HEK293 (cell line): ENCODE measurements at regions not wholly inside any gene's neighbourhood (a gene's known extent, or its start where the extent isn't known, plus 50 kb on each side); places are given as distances from the start of the nearest gene placed in this dataset.

ENCODE experiments used
- CTCF ChIA-PET: fragments of 350-600 bp; formaldehyde crosslinking; extraction: SDS; loops from one replicate; lab custom pipeline; 2021; ENCODE audit warnings: antibody characterized with exemption; lab: Yijun Ruan, JAX
- POLR2A ChIA-PET: fragments of 300-600 bp; formaldehyde crosslinking; extraction: SDS; loops from one replicate; lab custom pipeline; 2020; ENCODE audit warnings: antibody characterized with exemption, inconsistent platforms; lab: Yijun Ruan, JAX
- H3K27ac ChIP-seq: fragments of 200-500 bp; sonication (Bioruptor generic); 2 replicates; pipeline ENCODE4 v1.5.1; 2014; ENCODE audit warnings: low read depth, low read length, control low read depth, inconsistent platforms; ENCODE audit errors: extremely low read depth
- H3K36me3 ChIP-seq, 2 experiments: fragments of 200-500 bp in 1 of 2; sonication (Bioruptor generic) in 1 of 2; 1 replicate in 1 of 2; 2 replicates in 1 of 2; pipeline ENCODE4 v1.5.1; 2014 to 2017; ENCODE audit warnings: inconsistent platforms in 2 of 2, low read length in 2 of 2; ENCODE audit not compliant: control insufficient read depth in 2 of 2, insufficient read depth in 1 of 2
- H3K4me1 ChIP-seq: fragments of 200-500 bp; sonication (Bioruptor generic); 2 replicates; pipeline ENCODE4 v1.5.1; 2014; ENCODE audit warnings: mild to moderate bottlenecking, low read length, inconsistent platforms; ENCODE audit not compliant: control insufficient read depth, insufficient read depth
- H3K4me3 ChIP-seq: 2 replicates; pipeline ENCODE4 v1.5.1; 2011; ENCODE audit warnings: low read depth, mild to moderate bottlenecking, control low read depth, low read length, moderate library complexity
- H3K9me3 ChIP-seq: fragments of 200-500 bp; sonication (Bioruptor generic); 2 replicates; pipeline ENCODE4 v1.5.1; 2014; ENCODE audit warnings: low read depth, low read length, inconsistent platforms; ENCODE audit not compliant: control insufficient read depth, insufficient read depth
- IKZF3 ChIP-seq: fragments of 450-650 bp; IDR thresholded peaks from 2 replicates; pipeline ENCODE4 v1.5.0; 2018; ENCODE audit warnings: missing biosample characterization, mild to moderate bottlenecking, missing genetic modification characterization, moderate library complexity
- KLF1 ChIP-seq: fragments of 450-650 bp; formaldehyde crosslinking; IDR thresholded peaks from 2 replicates; pipeline ENCODE4 v1.5.1; 2016; ENCODE audit warnings: missing biosample characterization, missing genetic modification characterization
- MZF1 ChIP-seq: fragments of 450-650 bp; formaldehyde crosslinking; IDR thresholded peaks from 2 replicates; pipeline ENCODE4 v1.5.1; 2017; ENCODE audit warnings: missing biosample characterization, missing genetic modification characterization, borderline replicate concordance
- OVOL3 ChIP-seq: fragments of 450-650 bp; formaldehyde crosslinking; IDR thresholded peaks from 2 replicates; pipeline ENCODE4 v1.5.1; 2016; ENCODE audit warnings: missing biosample characterization, missing genetic modification characterization
- REPIN1 ChIP-seq: fragments of 450-650 bp; formaldehyde crosslinking; IDR thresholded peaks from 2 replicates; pipeline ENCODE4 v1.5.1; 2017; ENCODE audit warnings: missing biosample characterization, missing genetic modification characterization, low read depth
- ZBTB21 ChIP-seq: fragments of 450-650 bp; formaldehyde crosslinking; IDR thresholded peaks from 2 replicates; pipeline ENCODE4 v1.5.1; 2017; ENCODE audit warnings: missing biosample characterization, missing genetic modification characterization
- ZFHX2 ChIP-seq: fragments of 450-650 bp; formaldehyde crosslinking; conservative IDR thresholded peaks from 2 replicates; pipeline ENCODE4 v1.5.1; 2016; ENCODE audit warnings: missing biosample characterization, missing genetic modification characterization
- ZNF184 ChIP-seq: fragments of 450-650 bp; IDR thresholded peaks from 2 replicates; pipeline ENCODE4 v1.5.1; 2018; ENCODE audit warnings: missing biosample characterization, mild to moderate bottlenecking, missing genetic modification characterization
- ZNF530 ChIP-seq: fragments of 450-650 bp; formaldehyde crosslinking; IDR thresholded peaks from 2 replicates; pipeline ENCODE4 v1.5.1; 2016; ENCODE audit warnings: low read depth, missing biosample characterization, missing genetic modification characterization
- ZNF544 ChIP-seq: fragments of 450-650 bp; formaldehyde crosslinking; IDR thresholded peaks from 2 replicates; pipeline ENCODE4 v1.5.0; 2017; ENCODE audit warnings: missing biosample characterization, missing genetic modification characterization
- ZNF549 ChIP-seq: fragments of 450-650 bp; IDR thresholded peaks from 2 replicates; pipeline ENCODE4 v1.5.1; 2018; ENCODE audit warnings: missing biosample characterization, missing genetic modification characterization, mild to moderate bottlenecking, inconsistent platforms, moderate library complexity
- ZNF560 ChIP-seq: fragments of 450-650 bp; formaldehyde crosslinking; IDR thresholded peaks from 2 replicates; pipeline ENCODE4 v1.5.1; 2017; ENCODE audit warnings: missing biosample characterization, missing genetic modification characterization, borderline replicate concordance
- ZNF561 ChIP-seq: fragments of 450-650 bp; IDR thresholded peaks from 2 replicates; pipeline ENCODE4 v1.5.1; 2018; ENCODE audit warnings: missing biosample characterization, missing genetic modification characterization, borderline replicate concordance
- ZNF677 ChIP-seq: fragments of 450-650 bp; IDR thresholded peaks from 2 replicates; pipeline ENCODE4 v1.5.0; 2018; ENCODE audit warnings: missing biosample characterization, mild to moderate bottlenecking, missing genetic modification characterization, moderate library complexity
- ZNF707 ChIP-seq: fragments of 450-650 bp; formaldehyde crosslinking; IDR thresholded peaks from 2 replicates; pipeline ENCODE4 v1.5.1; 2016; ENCODE audit warnings: missing biosample characterization, missing genetic modification characterization
- ZNF776 ChIP-seq: fragments of 450-650 bp; formaldehyde crosslinking; IDR thresholded peaks from 2 replicates; pipeline ENCODE4 v1.5.0; 2017; ENCODE audit warnings: missing biosample characterization, missing genetic modification characterization, borderline replicate concordance
- ZNF792 ChIP-seq: fragments of 450-650 bp; formaldehyde crosslinking; IDR thresholded peaks from 2 replicates; pipeline ENCODE4 v1.5.1; 2016; ENCODE audit warnings: missing biosample characterization, missing genetic modification characterization
- ZNF830 ChIP-seq: fragments of 450-650 bp; IDR thresholded peaks from 2 replicates; pipeline ENCODE4 v1.5.0; 2018; ENCODE audit warnings: missing biosample characterization, missing genetic modification characterization, low read depth, mild to moderate bottlenecking, moderate library complexity
- TF ChIP-seq, protein P1 (sequence below): fragments of 450-650 bp; formaldehyde crosslinking; IDR thresholded peaks from 2 replicates; pipeline ENCODE4 v1.5.1; 2016; ENCODE audit warnings: missing biosample characterization, missing genetic modification characterization
- TF ChIP-seq, protein P2 (sequence below): fragments of 450-650 bp; formaldehyde crosslinking; IDR thresholded peaks from 2 replicates; pipeline ENCODE4 v1.5.1; 2016; ENCODE audit warnings: missing biosample characterization, missing genetic modification characterization, borderline replicate concordance
- TF ChIP-seq, protein P3 (sequence below): fragments of 450-650 bp; formaldehyde crosslinking; IDR thresholded peaks from 2 replicates; pipeline ENCODE4 v1.5.1; 2017; ENCODE audit warnings: missing biosample characterization, missing genetic modification characterization
- TF ChIP-seq, protein P4 (sequence below): fragments of 450-650 bp; formaldehyde crosslinking; IDR thresholded peaks from 2 replicates; pipeline ENCODE4 v1.5.1; 2016; ENCODE audit warnings: missing biosample characterization, missing genetic modification characterization
- TF ChIP-seq, protein P5 (sequence below): fragments of 450-650 bp; formaldehyde crosslinking; IDR thresholded peaks from 2 replicates; pipeline ENCODE4 v1.5.1; 2016; ENCODE audit warnings: missing biosample characterization, missing genetic modification characterization
- TF ChIP-seq, protein P6 (sequence below): fragments of 450-650 bp; formaldehyde crosslinking; IDR thresholded peaks from 2 replicates; pipeline ENCODE4 v1.5.1; 2016; ENCODE audit warnings: missing biosample characterization, missing genetic modification characterization

DNA sequence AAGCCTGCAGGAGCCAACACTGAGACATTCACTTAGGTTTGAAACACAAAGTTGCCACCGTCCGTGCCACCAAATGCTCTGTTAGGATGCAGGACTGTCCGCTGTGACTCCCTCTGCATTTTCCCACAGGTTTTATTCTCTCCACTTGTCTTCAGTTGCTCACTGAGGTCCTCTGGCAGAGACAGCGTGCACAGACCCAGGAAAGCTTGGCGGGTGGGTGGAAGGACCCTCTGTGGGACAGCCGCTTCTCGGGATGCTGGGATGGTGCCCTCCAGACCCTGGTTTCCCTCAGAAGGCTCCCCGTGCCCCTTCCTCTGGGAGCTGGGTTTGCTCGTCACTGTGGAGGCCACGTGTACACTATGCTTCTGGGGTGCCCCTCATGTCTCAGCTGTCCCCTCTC, 733.6 kb downstream of the GALR1 start:
- Histone ChIP-seq H3K36me3 (no peaks in the 10 kb centered on the region), H3K4me3 (no peak overlapping the region), H3K4me1 (no peaks in the 10 kb centered on the region), H3K9me3 (no peaks in the 10 kb centered on the region), H3K27ac (no peak overlapping the region)
- ChIA-PET CTCF (interaction anchor here (0.6 kb wide), 1 partner anchor 194 kb away, joined by 4 read pairs; no protein-coding TSS in a partner anchor), POLR2A (no interaction called here)
- TF ChIP-seq ZNF184 = no peak
- no peak for TF ChIP-seq ZNF561 (tag by site-specific recombination)
- TF ChIP-seq, protein P1, sequence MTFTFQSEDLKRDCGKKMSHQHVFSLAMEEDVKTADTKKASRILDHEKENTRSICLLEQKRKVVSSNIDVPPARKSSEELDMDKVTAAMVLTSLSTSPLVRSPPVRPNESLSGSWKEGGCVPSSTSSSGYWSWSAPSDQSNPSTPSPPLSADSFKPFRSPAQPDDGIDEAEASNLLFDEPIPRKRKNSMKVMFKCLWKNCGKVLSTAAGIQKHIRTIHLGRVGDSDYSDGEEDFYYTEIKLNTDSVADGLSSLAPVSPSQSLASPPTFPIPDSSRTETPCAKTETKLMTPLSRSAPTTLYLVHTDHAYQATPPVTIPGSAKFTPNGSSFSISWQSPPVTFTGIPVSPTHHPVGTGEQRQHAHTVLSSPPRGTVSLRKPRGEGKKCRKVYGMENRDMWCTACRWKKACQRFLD (tag by site-specific recombination) = no peak
- TF ChIP-seq ZNF677 = no peak
- TF ChIP-seq OVOL3 (tag by site-specific recombination) = no peak

DNA sequence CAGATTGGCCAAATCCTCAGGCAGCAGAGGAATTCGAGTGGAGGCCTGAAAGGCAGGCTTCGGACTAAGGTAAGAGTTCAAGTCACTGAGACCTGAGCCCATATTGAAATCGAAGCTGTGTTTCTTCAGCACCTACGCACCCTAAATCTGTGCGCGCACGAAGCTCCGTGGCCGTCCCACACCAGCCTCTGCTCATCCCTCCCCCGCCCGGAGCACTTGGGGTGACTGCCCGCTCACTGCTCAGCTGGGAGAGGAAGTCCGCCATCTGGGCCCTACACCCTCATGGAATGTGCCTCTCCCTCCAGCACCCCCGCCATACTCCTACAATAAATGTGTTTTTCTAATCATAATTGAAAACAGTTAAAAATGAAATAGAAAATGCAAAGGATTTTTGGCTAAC, 734.5 kb downstream of the GALR1 start:
- H3K9me3 ChIP-seq = no peaks in the 10 kb centered on the region
- POLR2A ChIA-PET = no interaction called here
- TF ChIP-seq KLF1 = no peak
- TF ChIP-seq, protein P2, sequence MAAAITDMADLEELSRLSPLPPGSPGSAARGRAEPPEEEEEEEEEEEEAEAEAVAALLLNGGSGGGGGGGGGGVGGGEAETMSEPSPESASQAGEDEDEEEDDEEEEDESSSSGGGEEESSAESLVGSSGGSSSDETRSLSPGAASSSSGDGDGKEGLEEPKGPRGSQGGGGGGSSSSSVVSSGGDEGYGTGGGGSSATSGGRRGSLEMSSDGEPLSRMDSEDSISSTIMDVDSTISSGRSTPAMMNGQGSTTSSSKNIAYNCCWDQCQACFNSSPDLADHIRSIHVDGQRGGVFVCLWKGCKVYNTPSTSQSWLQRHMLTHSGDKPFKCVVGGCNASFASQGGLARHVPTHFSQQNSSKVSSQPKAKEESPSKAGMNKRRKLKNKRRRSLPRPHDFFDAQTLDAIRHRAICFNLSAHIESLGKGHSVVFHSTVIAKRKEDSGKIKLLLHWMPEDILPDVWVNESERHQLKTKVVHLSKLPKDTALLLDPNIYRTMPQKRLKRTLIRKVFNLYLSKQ = no peak
- TF ChIP-seq ZNF707 (tag by site-specific recombination) = no peak
- no peak for TF ChIP-seq ZNF792 (tag by site-specific recombination)
- no peak for TF ChIP-seq ZNF830 (tag by site-specific recombination)
- TF ChIP-seq ZNF549 (tag by site-specific recombination) = no peak
- TF ChIP-seq, protein P3, sequence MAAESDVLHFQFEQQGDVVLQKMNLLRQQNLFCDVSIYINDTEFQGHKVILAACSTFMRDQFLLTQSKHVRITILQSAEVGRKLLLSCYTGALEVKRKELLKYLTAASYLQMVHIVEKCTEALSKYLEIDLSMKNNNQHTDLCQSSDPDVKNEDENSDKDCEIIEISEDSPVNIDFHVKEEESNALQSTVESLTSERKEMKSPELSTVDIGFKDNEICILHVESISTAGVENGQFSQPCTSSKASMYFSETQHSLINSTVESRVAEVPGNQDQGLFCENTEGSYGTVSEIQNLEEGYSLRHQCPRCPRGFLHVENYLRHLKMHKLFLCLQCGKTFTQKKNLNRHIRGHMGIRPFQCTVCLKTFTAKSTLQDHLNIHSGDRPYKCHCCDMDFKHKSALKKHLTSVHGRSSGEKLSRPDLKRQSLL (tag by site-specific recombination) = no peak
- no peak for TF ChIP-seq ZNF776
- no peak for TF ChIP-seq ZNF530 (tag by site-specific recombination)
- TF ChIP-seq ZBTB21 = no peak
- TF ChIP-seq MZF1 (tag by site-specific recombination) = no peak
- no peak for TF ChIP-seq IKZF3 (tag by site-specific recombination)
- no peak for TF ChIP-seq ZFHX2 (tag by site-specific recombination)
- TF ChIP-seq REPIN1 (tag by site-specific recombination) = no peak
- TF ChIP-seq ZNF560 = no peak
- no peak for TF ChIP-seq ZNF544
- no peaks in the 10 kb centered on the region for H3K36me3 ChIP-seq
- CTCF ChIA-PET = interaction anchor here (0.7 kb wide), 1 partner anchor 221 kb away, joined by 4 read pairs; no protein-coding TSS in a partner anchor
- no peak overlapping the region for H3K27ac ChIP-seq
- H3K4me1 ChIP-seq = no peaks in the 10 kb centered on the region
- H3K4me3 ChIP-seq = no peak overlapping the region

DNA sequence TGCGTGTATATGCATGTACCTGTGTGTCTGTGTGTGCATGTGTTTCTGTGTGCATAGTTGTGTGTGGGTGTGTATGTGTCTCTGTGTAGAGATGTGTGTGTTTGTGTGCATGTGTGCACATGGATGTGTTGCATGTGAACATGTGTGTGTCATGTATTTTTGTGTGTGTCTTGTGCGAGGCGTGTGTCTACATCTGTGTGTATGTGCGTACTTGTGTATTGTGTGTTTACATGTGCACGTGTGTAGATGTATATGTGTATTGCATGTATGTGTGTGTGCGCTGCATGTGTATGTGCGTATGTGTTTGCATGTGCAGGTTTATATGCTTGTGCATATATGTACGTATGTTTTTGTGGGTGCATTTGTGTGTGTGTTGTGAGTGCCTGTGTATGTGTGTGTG, 735.2 kb downstream of the GALR1 start:
- CTCF ChIA-PET = interaction anchor here (0.7 kb wide), 1 partner anchor 222 kb away, joined by 4 read pairs; no protein-coding TSS in a partner anchor
- POLR2A ChIA-PET = no interaction called here
- TF ChIP-seq, protein P4, sequence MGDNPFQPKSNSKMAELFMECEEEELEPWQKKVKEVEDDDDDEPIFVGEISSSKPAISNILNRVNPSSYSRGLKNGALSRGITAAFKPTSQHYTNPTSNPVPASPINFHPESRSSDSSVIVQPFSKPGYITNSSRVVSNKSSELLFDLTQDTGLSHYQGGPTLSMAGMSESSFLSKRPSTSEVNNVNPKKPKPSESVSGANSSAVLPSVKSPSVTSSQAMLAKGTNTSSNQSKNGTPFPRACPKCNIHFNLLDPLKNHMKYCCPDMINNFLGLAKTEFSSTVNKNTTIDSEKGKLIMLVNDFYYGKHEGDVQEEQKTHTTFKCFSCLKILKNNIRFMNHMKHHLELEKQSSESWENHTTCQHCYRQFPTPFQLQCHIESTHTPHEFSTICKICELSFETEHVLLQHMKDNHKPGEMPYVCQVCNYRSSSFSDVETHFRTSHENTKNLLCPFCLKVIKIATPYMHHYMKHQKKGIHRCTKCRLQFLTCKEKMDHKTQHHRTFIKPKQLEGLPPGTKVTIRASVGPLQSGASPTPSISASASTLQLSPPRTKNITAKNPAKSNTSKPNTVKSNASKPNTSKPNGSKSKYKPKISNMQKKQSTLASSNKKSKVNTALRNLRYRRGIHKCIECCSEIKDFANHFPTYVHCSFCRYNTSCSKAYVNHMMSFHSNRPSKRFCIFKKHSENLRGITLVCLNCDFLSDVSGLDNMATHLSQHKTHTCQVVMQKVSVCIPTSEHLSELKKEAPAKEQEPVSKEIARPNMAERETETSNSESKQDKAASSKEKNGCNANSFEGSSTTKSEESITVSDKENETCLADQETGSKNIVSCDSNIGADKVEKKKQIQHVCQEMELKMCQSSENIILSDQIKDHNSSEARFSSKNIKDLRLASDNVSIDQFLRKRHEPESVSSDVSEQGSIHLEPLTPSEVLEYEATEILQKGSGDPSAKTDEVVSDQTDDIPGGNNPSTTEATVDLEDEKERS (tag by site-specific recombination) = no peak
- TF ChIP-seq, protein P5, sequence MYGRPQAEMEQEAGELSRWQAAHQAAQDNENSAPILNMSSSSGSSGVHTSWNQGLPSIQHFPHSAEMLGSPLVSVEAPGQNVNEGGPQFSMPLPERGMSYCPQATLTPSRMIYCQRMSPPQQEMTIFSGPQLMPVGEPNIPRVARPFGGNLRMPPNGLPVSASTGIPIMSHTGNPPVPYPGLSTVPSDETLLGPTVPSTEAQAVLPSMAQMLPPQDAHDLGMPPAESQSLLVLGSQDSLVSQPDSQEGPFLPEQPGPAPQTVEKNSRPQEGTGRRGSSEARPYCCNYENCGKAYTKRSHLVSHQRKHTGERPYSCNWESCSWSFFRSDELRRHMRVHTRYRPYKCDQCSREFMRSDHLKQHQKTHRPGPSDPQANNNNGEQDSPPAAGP = no peak
- TF ChIP-seq, protein P6, sequence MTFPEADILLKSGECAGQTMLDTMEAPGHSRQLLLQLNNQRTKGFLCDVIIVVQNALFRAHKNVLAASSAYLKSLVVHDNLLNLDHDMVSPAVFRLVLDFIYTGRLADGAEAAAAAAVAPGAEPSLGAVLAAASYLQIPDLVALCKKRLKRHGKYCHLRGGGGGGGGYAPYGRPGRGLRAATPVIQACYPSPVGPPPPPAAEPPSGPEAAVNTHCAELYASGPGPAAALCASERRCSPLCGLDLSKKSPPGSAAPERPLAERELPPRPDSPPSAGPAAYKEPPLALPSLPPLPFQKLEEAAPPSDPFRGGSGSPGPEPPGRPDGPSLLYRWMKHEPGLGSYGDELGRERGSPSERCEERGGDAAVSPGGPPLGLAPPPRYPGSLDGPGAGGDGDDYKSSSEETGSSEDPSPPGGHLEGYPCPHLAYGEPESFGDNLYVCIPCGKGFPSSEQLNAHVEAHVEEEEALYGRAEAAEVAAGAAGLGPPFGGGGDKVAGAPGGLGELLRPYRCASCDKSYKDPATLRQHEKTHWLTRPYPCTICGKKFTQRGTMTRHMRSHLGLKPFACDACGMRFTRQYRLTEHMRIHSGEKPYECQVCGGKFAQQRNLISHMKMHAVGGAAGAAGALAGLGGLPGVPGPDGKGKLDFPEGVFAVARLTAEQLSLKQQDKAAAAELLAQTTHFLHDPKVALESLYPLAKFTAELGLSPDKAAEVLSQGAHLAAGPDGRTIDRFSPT (tag by site-specific recombination) = no peak

More for the DNA sequence above, 735.2 kb downstream of the GALR1 start:
- Histone ChIP-seq H3K36me3 (no peaks in the 10 kb centered on the region), H3K4me1 (no peaks in the 10 kb centered on the region), H3K9me3 (no peaks in the 10 kb centered on the region), H3K4me3 (no peak overlapping the region), H3K27ac (no peak overlapping the region)
